ENCODE measurements at regions not wholly inside any gene's neighbourhood (a gene's known extent, or its start where the extent isn't known, plus 50 kb on each side); places are given as distances from the start of the nearest gene placed in this dataset.
"Not testable (repeated sequence)": the region's sequence is repeated elsewhere in the genome, so short reads cannot be mapped to it uniquely, and the experiment has no call there.

DNA sequence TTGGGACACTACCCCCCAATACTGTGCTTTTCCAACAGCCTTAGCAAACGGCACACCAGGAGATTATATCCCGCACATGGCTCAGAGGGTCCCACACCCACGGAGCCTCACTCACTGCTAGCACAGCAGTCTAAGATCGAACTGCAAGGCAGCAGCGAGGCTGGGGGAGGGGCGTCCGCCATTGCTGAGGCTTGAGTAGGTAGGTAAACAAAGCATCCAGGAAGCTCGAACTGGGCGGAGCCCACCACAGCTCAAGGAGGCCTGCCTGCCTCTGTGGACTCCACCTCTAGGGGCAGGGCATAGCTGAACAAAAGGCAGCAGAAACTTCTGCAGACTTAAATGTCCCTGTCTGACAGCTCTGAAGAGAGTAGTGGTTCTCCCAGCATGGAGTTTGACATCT lies 447.3 kb upstream of the RAB6C start:
- TF ChIP-seq, protein P1, sequence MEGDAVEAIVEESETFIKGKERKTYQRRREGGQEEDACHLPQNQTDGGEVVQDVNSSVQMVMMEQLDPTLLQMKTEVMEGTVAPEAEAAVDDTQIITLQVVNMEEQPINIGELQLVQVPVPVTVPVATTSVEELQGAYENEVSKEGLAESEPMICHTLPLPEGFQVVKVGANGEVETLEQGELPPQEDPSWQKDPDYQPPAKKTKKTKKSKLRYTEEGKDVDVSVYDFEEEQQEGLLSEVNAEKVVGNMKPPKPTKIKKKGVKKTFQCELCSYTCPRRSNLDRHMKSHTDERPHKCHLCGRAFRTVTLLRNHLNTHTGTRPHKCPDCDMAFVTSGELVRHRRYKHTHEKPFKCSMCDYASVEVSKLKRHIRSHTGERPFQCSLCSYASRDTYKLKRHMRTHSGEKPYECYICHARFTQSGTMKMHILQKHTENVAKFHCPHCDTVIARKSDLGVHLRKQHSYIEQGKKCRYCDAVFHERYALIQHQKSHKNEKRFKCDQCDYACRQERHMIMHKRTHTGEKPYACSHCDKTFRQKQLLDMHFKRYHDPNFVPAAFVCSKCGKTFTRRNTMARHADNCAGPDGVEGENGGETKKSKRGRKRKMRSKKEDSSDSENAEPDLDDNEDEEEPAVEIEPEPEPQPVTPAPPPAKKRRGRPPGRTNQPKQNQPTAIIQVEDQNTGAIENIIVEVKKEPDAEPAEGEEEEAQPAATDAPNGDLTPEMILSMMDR (IDR thresholded peaks at IDR 0.05; ENCODE audit: insufficient read depth, low read length), result not testable (repeated sequence)
- TF ChIP-seq, protein P2, sequence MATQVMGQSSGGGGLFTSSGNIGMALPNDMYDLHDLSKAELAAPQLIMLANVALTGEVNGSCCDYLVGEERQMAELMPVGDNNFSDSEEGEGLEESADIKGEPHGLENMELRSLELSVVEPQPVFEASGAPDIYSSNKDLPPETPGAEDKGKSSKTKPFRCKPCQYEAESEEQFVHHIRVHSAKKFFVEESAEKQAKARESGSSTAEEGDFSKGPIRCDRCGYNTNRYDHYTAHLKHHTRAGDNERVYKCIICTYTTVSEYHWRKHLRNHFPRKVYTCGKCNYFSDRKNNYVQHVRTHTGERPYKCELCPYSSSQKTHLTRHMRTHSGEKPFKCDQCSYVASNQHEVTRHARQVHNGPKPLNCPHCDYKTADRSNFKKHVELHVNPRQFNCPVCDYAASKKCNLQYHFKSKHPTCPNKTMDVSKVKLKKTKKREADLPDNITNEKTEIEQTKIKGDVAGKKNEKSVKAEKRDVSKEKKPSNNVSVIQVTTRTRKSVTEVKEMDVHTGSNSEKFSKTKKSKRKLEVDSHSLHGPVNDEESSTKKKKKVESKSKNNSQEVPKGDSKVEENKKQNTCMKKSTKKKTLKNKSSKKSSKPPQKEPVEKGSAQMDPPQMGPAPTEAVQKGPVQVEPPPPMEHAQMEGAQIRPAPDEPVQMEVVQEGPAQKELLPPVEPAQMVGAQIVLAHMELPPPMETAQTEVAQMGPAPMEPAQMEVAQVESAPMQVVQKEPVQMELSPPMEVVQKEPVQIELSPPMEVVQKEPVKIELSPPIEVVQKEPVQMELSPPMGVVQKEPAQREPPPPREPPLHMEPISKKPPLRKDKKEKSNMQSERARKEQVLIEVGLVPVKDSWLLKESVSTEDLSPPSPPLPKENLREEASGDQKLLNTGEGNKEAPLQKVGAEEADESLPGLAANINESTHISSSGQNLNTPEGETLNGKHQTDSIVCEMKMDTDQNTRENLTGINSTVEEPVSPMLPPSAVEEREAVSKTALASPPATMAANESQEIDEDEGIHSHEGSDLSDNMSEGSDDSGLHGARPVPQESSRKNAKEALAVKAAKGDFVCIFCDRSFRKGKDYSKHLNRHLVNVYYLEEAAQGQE (IDR thresholded peaks at IDR 0.05; ENCODE audit: insufficient replicate concordance, low read depth), result not testable (repeated sequence)
- not testable (repeated sequence) for TF ChIP-seq POLR2AphosphoS5 (IDR thresholded peaks at IDR 0.05; ENCODE audit: low read depth)

Data from HL-60 (cell line).